Stimulated activated CD4-positive, alpha-beta T cell treated with anti-CD3 and anti-CD28 coated beads, Interleukin-4, amount 100 ng/mL, for 4 hours (primary cell): ENCODE measurements at regions not wholly inside any gene's neighbourhood (a gene's known extent, or its start where the extent isn't known, plus 50 kb on each side); places are given as distances from the start of the nearest gene placed in this dataset.

ENCODE experiments used
- DNase-seq, 2 experiments: peaks; one replicate each; pipeline ENCODE4 v3.0.0-alpha.2; 2020

- no peak for DNase-seq
These were observed 316.6 kb downstream of the RDH14 start for GRCh38 chr2:18243816-18244215.

GRCh38 chr2:18242716-18243115, 317.7 kb downstream of the RDH14 start:
- DNase-seq, result no peak

- no peak for DNase-seq
These were observed 322.2 kb downstream of the RDH14 start for GRCh38 chr2:18238209-18238608.

GRCh38 chr2:18237298-18237697, 323.2 kb downstream of the RDH14 start:
- no peak for DNase-seq

- DNase-seq, result no peak
These were observed 327.6 kb downstream of the RDH14 start for GRCh38 chr2:18232731-18233438.

- DNase-seq, result no peak
These were observed 329.8 kb downstream of the RDH14 start for GRCh38 chr2:18230668-18231067.

- no peak for DNase-seq
These were observed 340.8 kb downstream of the RDH14 start for GRCh38 chr2:18219676-18220075.

- DNase-seq, result no peak
These were observed 339.9 kb downstream of the KCNS3 start for GRCh38 chr2:18218160-18218933.

GRCh38 chr2:18214936-18215335, 336.5 kb downstream of the KCNS3 start:
- no peak for DNase-seq

GRCh38 chr2:18213986-18214385, 335.5 kb downstream of the KCNS3 start:
- no peak for DNase-seq

GRCh38 chr2:18209934-18210639, 331.6 kb downstream of the KCNS3 start:
- DNase-seq, result no peak

GRCh38 chr2:18208956-18209355, 330.5 kb downstream of the KCNS3 start:
- DNase-seq, result no peak

GRCh38 chr2:18200771-18201170, 322.3 kb downstream of the KCNS3 start:
- DNase-seq, result no peak

- DNase-seq, result no peak
These were observed 320.2 kb downstream of the KCNS3 start for GRCh38 chr2:18198677-18199076.

GRCh38 chr2:18194161-18194560, 315.7 kb downstream of the KCNS3 start:
- DNase-seq, result no peak

- no peak for DNase-seq
These were observed 308.5 kb downstream of the KCNS3 start for GRCh38 chr2:18186816-18187613.

- DNase-seq, result no peak
These were observed 304.4 kb downstream of the KCNS3 start for GRCh38 chr2:18182861-18183260.

GRCh38 chr2:18180912-18181311, 302.4 kb downstream of the KCNS3 start:
- DNase-seq, result no peak

GRCh38 chr2:18180031-18180610, 301.7 kb downstream of the KCNS3 start:
- DNase-seq, result no peak

- no peak for DNase-seq
These were observed 300.4 kb downstream of the KCNS3 start for GRCh38 chr2:18178736-18179349.

GRCh38 chr2:18176679-18177215, 298.3 kb downstream of the KCNS3 start:
- no peak for DNase-seq

GRCh38 chr2:18172607-18173006, 294.1 kb downstream of the KCNS3 start:
- no peak for DNase-seq
